ENCODE measurements at regions not wholly inside any gene's neighbourhood (a gene's known extent, or its start where the extent isn't known, plus 50 kb on each side); places are given as distances from the start of the nearest gene placed in this dataset.

GRCh38 chr12:24561411-24561871 lies 387.5 kb downstream of the BCAT1 start:
- peak overlapping the region; percentile 88 for H3K4me3 ChIP-seq (ENCODE audit: low read depth, low read length)
- TF ChIP-seq, protein P1, sequence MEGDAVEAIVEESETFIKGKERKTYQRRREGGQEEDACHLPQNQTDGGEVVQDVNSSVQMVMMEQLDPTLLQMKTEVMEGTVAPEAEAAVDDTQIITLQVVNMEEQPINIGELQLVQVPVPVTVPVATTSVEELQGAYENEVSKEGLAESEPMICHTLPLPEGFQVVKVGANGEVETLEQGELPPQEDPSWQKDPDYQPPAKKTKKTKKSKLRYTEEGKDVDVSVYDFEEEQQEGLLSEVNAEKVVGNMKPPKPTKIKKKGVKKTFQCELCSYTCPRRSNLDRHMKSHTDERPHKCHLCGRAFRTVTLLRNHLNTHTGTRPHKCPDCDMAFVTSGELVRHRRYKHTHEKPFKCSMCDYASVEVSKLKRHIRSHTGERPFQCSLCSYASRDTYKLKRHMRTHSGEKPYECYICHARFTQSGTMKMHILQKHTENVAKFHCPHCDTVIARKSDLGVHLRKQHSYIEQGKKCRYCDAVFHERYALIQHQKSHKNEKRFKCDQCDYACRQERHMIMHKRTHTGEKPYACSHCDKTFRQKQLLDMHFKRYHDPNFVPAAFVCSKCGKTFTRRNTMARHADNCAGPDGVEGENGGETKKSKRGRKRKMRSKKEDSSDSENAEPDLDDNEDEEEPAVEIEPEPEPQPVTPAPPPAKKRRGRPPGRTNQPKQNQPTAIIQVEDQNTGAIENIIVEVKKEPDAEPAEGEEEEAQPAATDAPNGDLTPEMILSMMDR (IDR thresholded peaks at IDR 0.05; ENCODE audit: low read depth, low read length) = no peak

GRCh38 chr12:24560831-24561271 lies 388.1 kb downstream of the BCAT1 start:
- TF ChIP-seq, protein P1 (IDR thresholded peaks at IDR 0.05; ENCODE audit: low read depth, low read length) = no peak
- peak overlapping the region; percentile 88 for H3K4me3 ChIP-seq (ENCODE audit: low read depth, low read length)

GRCh38 chr12:24560192-24560775 lies 388.6 kb downstream of the BCAT1 start:
- TF ChIP-seq, protein P1 (IDR thresholded peaks at IDR 0.05; ENCODE audit: low read depth, low read length) = no peak
- peak overlapping the region; percentile 88 for H3K4me3 ChIP-seq (ENCODE audit: low read depth, low read length)

GRCh38 chr12:24557738-24558137 lies 391.2 kb downstream of the BCAT1 start:
- TF ChIP-seq, protein P1 (IDR thresholded peaks at IDR 0.05; ENCODE audit: low read depth, low read length) = no peak
- no peak overlapping the region for H3K4me3 ChIP-seq (ENCODE audit: low read depth, low read length)

GRCh38 chr12:24555730-24556129 lies 393.2 kb downstream of the BCAT1 start:
- TF ChIP-seq, protein P1 (IDR thresholded peaks at IDR 0.05; ENCODE audit: low read depth, low read length) = no peak
- no peak overlapping the region for H3K4me3 ChIP-seq (ENCODE audit: low read depth, low read length)

DNA sequence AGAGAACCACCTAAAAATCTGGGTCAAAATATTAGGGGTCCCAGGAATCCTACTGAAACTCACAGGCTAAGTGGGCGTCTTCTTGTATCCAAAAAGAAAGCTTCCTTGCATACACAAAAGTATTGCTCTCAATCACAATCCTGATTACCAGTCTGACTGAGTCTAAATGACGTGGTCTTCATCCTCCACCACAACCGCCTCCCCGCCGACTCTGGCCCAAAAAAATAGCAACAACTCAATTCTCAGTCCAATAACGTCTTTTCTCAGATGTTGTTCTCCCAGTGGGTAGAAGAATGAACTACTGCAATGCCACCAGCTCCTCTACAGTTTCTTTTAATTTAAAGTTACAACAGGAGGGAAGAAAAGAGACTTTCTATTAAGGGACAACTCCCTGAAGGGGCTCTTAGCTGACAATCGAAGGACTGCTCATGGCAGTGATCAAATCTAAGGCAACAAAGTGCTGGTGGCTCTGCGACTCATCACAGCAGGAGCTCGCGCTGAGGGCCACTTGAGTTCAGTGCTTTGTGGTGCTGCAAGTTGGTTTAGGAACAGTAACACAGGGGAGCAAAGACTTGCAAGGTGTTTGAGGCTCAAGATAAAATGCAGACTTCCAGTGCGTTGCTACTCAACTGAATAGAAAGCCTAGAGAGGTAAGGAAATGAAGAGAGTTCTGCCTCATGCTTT lies 394.1 kb downstream of the BCAT1 start:
- H3K4me3 ChIP-seq (ENCODE audit: low read depth, low read length) = no peak overlapping the region
- TF ChIP-seq, protein P1 (IDR thresholded peaks at IDR 0.05; ENCODE audit: low read depth, low read length) = no peak

- no peak overlapping the region for H3K4me3 ChIP-seq (ENCODE audit: low read depth, low read length)
- TF ChIP-seq, protein P1 (IDR thresholded peaks at IDR 0.05; ENCODE audit: low read depth, low read length) = no peak
Observed at GRCh38 chr12:24553259-24553658, 395.6 kb downstream of the BCAT1 start.
